UCSD-AML1 (cell line): ENCODE measurements at regions not wholly inside any gene's neighbourhood (a gene's known extent, or its start where the extent isn't known, plus 50 kb on each side); places are given as distances from the start of the nearest gene placed in this dataset.
A peak's percentile ranks its signal among the peaks of the same experiment; 100 is the strongest.
"Not testable (repeated sequence)": the region's sequence is repeated elsewhere in the genome, so short reads cannot be mapped to it uniquely, and the experiment has no call there.

ENCODE experiments used
- DNase-seq: peaks from one replicate; lab custom pipeline; 2025; ENCODE audit not compliant: unreplicated experiment; lab: John Stamatoyannopoulos, UW

GRCh38 chr12:83432176-83432719 lies 745.5 kb downstream of the TMTC2 start:
- DNase-seq = peak; percentile 2

GRCh38 chr12:83427586-83428136 lies 741.0 kb downstream of the TMTC2 start:
- not testable (repeated sequence) for DNase-seq

- DNase-seq = peak; percentile 5
Observed at GRCh38 chr12:83414981-83415380, 728.3 kb downstream of the TMTC2 start.

- no peak for DNase-seq
Observed at GRCh38 chr12:83408851-83409250, 722.1 kb downstream of the TMTC2 start.

GRCh38 chr12:83408146-83408545 lies 721.4 kb downstream of the TMTC2 start:
- DNase-seq = no peak

- no peak for DNase-seq
Observed at GRCh38 chr12:83404521-83404920, 717.8 kb downstream of the TMTC2 start.

GRCh38 chr12:83390186-83390585 lies 703.5 kb downstream of the TMTC2 start:
- DNase-seq = no peak

- peak; percentile 18 for DNase-seq
Observed at GRCh38 chr12:83389237-83389996, 702.7 kb downstream of the TMTC2 start.

- no peak for DNase-seq
Observed at GRCh38 chr12:83388551-83388950, 701.8 kb downstream of the TMTC2 start.

- no peak for DNase-seq
Observed at GRCh38 chr12:83386527-83387264, 700.0 kb downstream of the TMTC2 start.

- no peak for DNase-seq
Observed at GRCh38 chr12:83378186-83378727, 691.6 kb downstream of the TMTC2 start.

GRCh38 chr12:83365317-83365716 lies 678.6 kb downstream of the TMTC2 start:
- DNase-seq = no peak

GRCh38 chr12:83361475-83361874 lies 674.8 kb downstream of the TMTC2 start:
- no peak for DNase-seq

GRCh38 chr12:83361071-83361470 lies 674.4 kb downstream of the TMTC2 start:
- DNase-seq = no peak

- DNase-seq = no peak
Observed at GRCh38 chr12:83349907-83350611, 663.4 kb downstream of the TMTC2 start.

- no peak for DNase-seq
Observed at GRCh38 chr12:83346333-83346732, 659.6 kb downstream of the TMTC2 start.

- DNase-seq = no peak
Observed at GRCh38 chr12:83343767-83344166, 657.1 kb downstream of the TMTC2 start.

- no peak for DNase-seq
Observed at GRCh38 chr12:83335748-83336147, 649.0 kb downstream of the TMTC2 start.

- no peak for DNase-seq
Observed at GRCh38 chr12:83326666-83327065, 640.0 kb downstream of the TMTC2 start.

- DNase-seq = no peak
Observed at GRCh38 chr12:83323866-83324265, 637.2 kb downstream of the TMTC2 start.

- DNase-seq = no peak
Observed at GRCh38 chr12:83322809-83323208, 636.1 kb downstream of the TMTC2 start.
